GM06990 (cell line): ENCODE measurements at regions not wholly inside any gene's neighbourhood (a gene's known extent, or its start where the extent isn't known, plus 50 kb on each side); places are given as distances from the start of the nearest gene placed in this dataset.
"Not testable (repeated sequence)": the region's sequence is repeated elsewhere in the genome, so short reads cannot be mapped to it uniquely, and the experiment has no call there.

Experiments used
- DNase-seq: peaks from one replicate; pipeline ENCODE4 v3.0.0-alpha.2; 2011; ENCODE audit not compliant: insufficient read length; ENCODE audit errors: extremely low read depth
- H3K27me3 ChIP-seq: replicated peaks from 2 replicates; pipeline ENCODE4 v1.6.0; 2011; ENCODE audit warnings: low read length; ENCODE audit not compliant: control insufficient read depth, insufficient read depth
- H3K36me3 ChIP-seq: 2 replicates; pipeline ENCODE4 v1.5.1; 2011; ENCODE audit warnings: low read length; ENCODE audit not compliant: control insufficient read depth, insufficient read depth
- H3K4me3 ChIP-seq: replicated peaks from 2 replicates; pipeline ENCODE4 v1.5.1; 2011; ENCODE audit warnings: low read depth, mild to moderate bottlenecking, control low read depth, low read length
- TF ChIP-seq, protein P1 (sequence below): IDR thresholded peaks from 2 replicates; pipeline ENCODE4 v1.5.1; 2011; ENCODE audit warnings: low read length, control low read depth, mild to moderate bottlenecking, inconsistent platforms; ENCODE audit not compliant: insufficient read depth, poor library complexity, severe bottlenecking

DNA sequence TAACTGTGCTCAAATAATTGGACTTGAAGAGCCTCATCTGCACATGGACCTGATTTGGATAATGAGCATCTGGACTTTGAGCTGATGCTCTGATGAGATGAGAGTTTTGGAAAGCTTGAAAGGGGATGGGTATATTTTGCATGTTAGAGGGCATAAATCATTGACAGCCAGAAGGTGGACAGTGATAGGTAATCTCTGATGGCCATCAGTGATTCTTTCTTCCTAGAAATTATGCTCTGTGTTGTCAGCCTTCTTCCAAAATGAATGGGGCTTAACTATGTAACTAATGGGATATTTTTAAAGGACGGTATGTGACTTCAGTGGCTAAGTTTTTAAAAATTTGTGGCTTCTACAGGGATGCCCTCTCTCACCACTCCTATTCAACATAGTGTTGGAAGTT is 334.0 kb downstream of the PTTG2 start:
- no peaks in the 10 kb centered on the region for H3K36me3 ChIP-seq
- TF ChIP-seq, protein P1, sequence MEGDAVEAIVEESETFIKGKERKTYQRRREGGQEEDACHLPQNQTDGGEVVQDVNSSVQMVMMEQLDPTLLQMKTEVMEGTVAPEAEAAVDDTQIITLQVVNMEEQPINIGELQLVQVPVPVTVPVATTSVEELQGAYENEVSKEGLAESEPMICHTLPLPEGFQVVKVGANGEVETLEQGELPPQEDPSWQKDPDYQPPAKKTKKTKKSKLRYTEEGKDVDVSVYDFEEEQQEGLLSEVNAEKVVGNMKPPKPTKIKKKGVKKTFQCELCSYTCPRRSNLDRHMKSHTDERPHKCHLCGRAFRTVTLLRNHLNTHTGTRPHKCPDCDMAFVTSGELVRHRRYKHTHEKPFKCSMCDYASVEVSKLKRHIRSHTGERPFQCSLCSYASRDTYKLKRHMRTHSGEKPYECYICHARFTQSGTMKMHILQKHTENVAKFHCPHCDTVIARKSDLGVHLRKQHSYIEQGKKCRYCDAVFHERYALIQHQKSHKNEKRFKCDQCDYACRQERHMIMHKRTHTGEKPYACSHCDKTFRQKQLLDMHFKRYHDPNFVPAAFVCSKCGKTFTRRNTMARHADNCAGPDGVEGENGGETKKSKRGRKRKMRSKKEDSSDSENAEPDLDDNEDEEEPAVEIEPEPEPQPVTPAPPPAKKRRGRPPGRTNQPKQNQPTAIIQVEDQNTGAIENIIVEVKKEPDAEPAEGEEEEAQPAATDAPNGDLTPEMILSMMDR, result no peak
- no peak overlapping the region for H3K4me3 ChIP-seq
- H3K27me3 ChIP-seq, result no peaks in the 10 kb centered on the region
- no peak for DNase-seq

DNA sequence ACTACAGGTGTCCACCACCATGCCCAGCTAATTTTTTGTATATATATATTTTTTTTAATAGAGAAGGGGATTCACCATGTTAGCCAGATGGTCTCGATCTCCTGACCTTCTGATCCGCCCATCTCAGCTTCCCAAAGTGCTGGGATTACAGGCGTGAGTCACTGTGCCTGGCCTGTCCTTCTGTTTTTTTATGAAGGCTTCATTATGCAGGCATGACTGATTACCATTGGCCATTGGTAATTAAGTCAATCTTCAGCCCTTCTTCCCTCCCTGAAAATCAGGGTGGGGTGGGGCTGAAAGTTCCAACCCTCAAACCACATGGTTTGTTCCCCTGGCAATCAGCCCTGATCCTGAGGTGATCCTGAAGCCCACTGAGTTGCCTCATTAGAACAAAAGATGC is 336.9 kb downstream of the PTTG2 start:
- DNase-seq, result no peak
- H3K36me3 ChIP-seq, result no peaks in the 10 kb centered on the region
- TF ChIP-seq, protein P1, result no peak
- H3K27me3 ChIP-seq, result no peaks in the 10 kb centered on the region
- no peak overlapping the region for H3K4me3 ChIP-seq

DNA sequence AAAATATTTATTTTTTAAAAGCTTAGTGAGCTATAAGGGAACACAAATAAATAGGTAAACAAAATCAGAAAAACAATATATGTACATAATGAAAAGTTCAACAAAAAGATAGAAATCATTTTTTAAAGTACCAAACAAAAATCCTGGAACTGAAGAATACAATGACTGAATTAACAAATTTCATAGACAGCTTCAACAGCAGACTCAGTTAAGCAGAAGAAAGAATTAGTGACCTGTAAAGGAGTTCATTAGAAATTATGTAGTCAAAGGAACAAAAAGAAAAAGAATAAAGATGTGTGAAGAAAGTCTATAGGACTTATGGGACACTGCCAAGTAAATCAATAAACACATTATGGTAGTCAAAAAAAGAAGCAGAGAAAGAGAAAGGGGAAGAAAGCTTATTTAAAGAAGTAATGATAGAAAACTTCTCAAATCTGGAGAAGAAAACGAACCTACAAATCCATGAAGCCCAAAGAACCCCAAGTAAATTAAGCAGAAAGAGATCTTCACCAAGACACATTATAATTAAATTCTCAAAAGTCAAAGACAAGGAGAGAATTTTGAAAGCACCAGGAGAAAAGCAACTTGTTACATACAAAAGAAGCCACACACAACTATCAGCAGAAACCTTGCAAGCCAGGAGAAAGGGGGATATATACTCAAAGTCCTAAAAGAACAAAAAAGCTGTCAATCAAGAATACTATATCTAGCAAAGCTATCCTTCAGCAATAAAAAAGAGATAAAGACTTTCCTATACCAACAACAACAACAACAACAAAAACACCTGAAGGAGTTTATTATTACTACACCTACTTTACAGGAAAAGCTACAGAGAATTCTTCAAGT is 338.9 kb downstream of the PTTG2 start:
- Histone ChIP-seq H3K4me3 (no peak overlapping the region), H3K27me3 (no peaks in the 10 kb centered on the region), H3K36me3 (no peaks in the 10 kb centered on the region)
- DNase-seq, result no peak
- TF ChIP-seq, protein P1, result no peak

DNA sequence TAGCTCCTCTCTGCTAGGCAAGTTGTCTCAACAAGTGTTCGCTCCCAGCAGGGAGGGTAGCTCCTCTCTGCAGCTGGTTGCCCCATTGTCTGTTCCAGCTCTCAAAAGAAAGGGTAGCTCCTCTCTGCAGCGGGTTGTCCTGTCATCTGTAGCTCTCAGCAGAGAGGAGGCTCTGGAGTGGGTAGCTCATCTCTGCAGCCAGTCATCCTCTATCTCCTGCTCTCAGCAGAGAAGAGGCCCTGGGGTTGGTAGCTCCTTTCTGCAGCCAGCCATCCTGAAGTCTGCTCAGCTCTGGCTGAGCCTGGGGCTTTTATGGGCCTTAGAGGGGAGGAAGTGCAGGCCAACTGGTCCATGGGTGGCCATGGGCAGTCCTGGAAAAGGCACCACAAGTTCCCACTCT is 342.7 kb downstream of the PTTG2 start:
- Histone ChIP-seq H3K36me3 (no peaks in the 10 kb centered on the region), H3K4me3 (no peak overlapping the region)
- DNase-seq, result no peak

DNA sequence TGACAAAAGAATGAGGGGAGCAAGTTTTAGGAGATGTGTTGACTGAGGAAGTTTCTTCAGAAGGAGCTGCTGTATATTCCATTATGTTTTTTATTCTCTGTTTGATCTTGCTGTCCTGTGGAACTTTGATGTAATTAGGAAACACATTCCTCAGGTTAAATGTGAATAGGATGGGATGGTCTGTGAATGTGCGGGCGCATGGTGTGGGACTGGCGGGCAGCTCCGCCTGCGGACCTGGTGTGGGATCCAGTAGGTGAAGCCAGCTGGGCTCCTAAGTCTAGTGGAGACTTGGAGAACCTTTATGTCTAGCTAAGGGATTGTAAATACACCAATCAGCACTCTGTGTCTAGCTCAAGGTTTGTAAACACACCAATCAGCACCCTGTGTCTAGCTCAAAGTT is 344.3 kb downstream of the PTTG2 start:
- H3K36me3 ChIP-seq, DNase-seq, H3K4me3 ChIP-seq, H3K27me3 ChIP-seq: not testable (repeated sequence)

More for the DNA sequence above, 342.7 kb downstream of the PTTG2 start:
- no peaks in the 10 kb centered on the region for H3K27me3 ChIP-seq
- TF ChIP-seq, protein P1, result no peak

DNA sequence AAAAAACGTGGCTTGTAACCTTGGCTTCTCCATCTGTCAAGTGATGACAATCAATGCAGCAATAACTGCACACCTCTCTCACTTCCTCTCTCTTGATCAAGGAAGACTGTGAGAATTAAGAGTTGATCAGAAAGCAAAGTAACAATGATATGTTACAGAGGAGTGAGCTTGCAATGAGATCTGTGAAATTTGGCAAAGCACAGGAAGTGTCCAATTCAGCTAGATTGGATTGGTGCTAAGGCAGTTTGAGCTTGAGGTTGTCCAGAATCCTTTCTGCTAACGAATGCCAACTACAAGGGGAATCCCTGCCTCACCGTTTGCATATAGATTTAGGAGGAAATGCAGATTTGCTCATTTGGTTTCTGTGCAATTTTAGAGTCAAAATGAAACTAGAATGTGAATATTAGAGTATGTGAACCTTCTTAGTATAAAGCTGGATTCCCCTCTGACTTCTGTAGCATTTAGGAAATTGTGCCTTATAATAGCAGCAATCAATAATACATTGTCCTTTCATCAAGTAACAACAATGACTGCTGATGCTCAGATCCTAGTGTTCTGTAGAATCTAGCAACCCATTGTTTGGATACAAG is 346.4 kb downstream of the PTTG2 start:
- peak; percentile 76 for DNase-seq
- no peak overlapping the region for H3K4me3 ChIP-seq
- TF ChIP-seq, protein P1, result no peak
- H3K36me3 ChIP-seq, result no peaks in the 10 kb centered on the region
- no peaks in the 10 kb centered on the region for H3K27me3 ChIP-seq
